GM19025 (cell line): ENCODE measurements at regions not wholly inside any gene's neighbourhood (a gene's known extent, or its start where the extent isn't known, plus 50 kb on each side); places are given as distances from the start of the nearest gene placed in this dataset.
"Not testable (repeated sequence)": the region's sequence is repeated elsewhere in the genome, so short reads cannot be mapped to it uniquely, and the experiment has no call there.

ENCODE experiments used
- ATAC-seq: cut with Tn5 transposase; IDR thresholded peaks from one replicate; pipeline ENCODE4 v1.9.1; 2021; ENCODE audit warnings: mild to moderate bottlenecking, low read depth, moderate library complexity; ENCODE audit not compliant: unreplicated experiment

DNA sequence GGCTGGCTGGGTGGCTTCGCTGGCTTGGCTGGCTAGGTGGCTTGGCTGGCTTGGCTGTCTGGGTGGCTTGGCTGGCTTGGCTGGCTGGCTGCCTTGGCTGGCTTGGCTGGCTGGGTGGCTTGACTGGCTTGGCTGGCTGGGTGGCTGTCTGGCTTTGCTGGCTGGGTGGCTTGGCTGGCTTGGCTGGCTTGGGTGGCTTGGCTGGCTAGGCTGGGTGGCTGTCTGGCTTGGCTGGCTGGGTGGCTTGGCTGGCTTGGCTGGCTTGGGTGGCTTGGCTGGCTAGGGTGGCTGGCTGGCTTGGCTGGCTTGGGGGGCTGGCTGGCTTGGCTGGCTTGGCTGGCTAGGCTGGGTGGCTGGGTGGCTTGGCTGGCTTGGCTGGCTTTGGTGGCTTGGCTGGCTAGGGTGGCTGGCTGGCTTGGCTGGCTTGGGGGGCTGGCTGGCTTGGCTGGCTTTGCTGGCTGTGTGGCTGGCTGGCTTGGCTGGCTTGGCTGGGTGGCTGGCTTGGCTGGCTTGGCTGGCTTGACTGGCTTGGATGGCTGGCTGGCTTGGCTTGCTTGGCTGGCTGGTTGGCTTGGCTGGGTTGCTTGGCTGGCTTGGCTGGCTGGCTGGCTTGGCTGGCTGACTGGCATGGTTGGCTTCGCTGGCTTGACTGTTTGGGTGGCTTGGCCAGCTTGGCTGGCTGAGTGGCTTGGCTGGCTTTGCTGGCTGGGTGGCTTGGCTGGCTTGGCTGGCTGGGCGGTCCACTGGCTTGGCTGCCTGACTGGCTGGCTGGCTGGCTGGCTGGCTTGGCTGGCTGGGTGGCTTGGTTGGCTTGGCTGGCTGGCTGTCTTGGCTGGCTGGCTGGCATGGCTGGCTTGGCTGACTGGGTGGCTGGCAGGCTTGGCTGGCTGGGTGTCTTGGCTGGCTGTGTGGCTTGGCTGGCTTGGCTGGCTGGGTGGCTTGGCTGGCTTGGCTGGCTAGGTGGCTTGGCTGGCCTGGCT lies 436.3 kb downstream of the GOLGA6L6 start:
- not testable (repeated sequence) for ATAC-seq

DNA sequence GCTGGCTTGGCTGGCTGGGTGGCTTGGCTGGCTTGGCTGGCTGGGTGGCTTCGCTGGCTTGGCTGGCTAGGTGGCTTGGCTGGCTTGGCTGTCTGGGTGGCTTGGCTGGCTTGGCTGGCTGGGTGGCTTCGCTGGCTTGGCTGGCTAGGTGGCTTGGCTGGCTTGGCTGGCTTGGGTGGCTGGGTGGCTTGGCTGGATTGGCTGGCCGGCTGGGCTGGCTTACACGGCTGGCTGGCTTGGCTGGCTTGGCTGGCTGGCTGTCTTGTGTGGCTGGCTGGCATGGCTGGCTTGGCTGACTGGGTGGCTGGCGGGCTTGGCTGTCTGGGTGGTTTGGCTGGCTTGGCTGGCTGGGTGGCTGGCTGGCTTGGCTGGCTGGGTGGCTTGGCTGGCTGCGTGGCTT lies 437.0 kb downstream of the GOLGA6L6 start:
- ATAC-seq = not testable (repeated sequence)

- ATAC-seq = not testable (repeated sequence)
Measured at GRCh38 chr15:20102862-20103261, 438.7 kb downstream of the GOLGA6L6 start.

GRCh38 chr15:20102209-20102608 lies 439.4 kb downstream of the GOLGA6L6 start:
- not testable (repeated sequence) for ATAC-seq

DNA sequence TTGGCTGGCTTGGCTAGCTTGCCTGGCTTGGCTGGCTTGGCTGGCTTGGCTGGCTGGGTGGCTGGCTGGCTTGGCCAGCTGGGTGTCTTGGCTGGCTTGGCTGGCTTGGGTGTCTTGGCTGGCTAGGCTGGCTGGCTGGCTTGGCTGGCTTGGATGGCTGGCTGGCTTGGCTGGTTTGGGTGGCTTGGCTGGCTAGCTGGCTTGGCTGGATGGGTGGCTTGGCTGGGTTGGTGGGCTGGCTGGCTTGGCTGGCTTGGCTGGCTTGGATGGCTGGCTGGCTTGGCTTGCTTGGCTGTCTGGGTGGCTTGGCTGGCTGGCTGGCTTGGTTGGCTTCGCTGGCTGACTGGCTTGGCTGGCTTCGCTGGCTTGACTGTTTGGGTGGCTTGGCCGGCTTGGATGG lies 440.3 kb downstream of the GOLGA6L6 start:
- not testable (repeated sequence) for ATAC-seq

DNA sequence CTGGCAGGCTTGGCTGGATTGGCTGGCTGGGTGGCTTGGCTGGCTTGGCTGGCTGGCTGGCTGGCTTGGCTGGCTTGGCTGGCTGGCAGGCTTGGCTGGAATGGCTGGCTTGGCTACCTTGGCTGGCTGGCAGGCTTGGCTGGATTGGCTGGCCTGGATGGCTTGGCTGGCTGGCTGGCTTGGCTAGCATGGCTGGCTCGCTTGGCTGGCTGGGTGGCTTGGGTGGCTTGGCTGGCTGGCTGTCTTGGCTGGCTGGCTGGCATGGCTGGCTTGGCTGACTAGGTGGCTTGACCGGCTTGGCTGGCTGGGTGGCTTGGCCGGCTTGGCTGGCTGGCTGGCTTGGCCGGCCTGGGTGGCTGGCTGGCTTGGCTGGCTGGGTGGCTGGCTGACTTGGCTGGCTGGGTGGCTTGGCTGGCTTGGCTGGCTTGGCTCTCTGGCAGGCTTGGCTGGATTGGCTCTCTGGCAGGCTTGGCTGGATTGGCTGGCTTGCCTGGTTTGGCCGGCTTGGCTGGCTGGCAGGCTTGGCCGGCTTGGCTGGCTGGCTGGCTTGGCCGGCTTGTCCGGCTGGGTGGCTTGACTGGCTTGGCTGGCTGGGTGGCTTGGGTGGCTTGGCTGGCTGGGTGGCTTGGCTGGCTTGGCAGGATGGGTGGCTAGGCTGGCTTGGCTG lies 440.9 kb downstream of the GOLGA6L6 start:
- ATAC-seq = not testable (repeated sequence)

DNA sequence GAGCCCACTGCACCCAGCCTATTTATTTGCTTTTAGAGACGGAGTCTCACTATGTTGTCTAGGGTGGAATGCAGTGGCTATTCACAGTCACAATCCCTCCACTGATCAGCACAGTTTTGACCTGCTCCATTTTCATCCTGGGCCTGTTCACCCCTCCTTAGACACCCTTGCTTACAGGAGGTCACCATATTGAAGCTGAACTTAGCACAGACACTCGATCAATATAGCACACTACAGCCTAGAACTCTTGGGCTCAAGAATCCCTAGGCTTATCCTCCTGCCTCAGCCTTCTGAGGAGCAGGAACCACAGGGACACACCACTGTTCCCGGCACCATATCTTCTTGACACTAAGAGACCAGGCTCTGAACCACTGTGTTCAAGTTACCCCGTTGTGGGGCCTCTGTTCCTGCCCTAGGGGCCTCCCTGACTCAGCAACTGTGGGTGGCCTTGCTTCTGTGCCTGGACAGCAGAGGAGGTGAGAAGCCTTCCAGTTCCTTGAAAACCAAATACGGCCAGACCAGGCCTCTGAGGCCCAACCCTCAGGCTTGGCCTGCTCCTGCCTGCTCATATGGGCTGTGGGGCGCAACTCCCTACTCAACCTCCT lies 445.8 kb downstream of the GOLGA6L6 start:
- not testable (repeated sequence) for ATAC-seq

DNA sequence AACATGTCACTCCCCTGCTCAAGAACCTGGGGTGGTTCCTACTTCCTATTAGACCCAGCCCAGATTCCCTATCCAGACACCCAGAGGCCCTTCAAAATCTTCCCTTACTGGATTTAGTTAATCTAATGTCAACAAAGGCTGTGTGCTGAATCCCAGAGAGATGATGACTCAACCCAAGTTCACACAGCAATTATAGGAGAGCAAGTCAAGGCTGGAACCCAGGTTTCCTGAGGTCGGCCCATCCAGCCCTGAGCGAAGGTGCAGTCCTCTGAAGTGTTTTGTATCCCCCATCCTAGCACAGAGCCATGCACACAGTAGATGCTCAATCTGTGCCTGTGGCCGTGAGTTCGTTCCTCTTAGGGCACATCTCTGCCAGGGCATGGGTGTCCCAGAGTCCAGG lies 452.1 kb downstream of the GOLGA6L6 start:
- ATAC-seq = not testable (repeated sequence)

DNA sequence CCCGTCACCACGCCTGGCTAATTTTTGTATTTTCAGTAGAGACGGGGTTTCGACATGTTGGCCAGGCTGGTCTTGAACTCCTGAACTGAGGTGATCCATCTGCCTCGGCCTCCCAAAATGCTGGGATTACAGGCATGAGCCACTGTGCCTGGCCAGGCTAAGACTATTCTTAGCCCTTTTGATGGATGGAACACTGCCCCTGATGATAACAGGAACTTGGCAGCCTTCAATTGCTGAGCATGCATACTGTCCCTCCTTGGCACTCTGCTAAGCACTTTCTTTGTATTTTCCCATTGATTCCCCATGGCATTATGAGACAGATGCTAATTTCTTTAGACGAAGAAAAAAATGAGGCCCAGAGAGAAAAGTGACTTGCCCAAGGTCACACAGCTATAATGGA lies 457.6 kb downstream of the GOLGA6L6 start:
- not testable (repeated sequence) for ATAC-seq

DNA sequence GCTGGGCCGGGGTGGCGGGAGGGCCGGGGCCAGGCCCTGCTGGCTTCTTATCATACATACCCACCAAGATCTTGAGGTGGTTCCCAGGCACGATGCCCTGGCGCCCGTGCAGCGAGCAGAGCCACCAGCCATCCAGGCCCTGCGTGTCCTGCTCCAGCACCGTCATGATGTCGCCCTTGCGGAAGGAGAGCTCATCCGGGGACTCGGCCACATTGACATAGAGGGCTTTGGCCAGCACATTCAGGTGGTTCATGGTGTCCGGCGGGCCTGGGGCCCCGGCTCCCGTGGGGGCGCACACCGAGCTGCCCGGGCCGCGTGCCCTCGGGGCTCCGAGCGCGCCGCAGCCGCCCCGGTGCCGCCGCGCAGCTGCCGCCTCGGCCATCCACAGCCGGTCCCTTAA lies 467.5 kb downstream of the GOLGA6L6 start:
- not testable (repeated sequence) for ATAC-seq

DNA sequence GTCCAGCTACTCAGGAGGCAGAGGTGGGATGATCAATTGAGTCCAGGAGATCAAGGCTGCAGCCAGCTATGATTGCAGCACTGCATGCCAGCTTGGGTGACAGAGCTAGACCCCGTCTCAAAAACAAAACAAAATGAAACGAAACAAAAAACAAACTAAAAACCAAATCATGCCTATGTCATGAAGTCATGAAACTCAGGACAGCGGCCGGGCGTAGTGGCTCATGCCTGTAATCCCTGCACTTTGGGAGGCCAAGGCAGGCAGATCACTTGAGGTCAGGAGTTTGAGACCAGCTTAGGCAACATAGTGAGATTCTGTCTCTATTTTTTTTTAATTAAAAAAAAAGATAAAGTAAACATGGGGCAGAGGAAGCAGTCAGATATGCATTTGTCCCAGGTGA lies 472.6 kb downstream of the GOLGA6L6 start:
- not testable (repeated sequence) for ATAC-seq

DNA sequence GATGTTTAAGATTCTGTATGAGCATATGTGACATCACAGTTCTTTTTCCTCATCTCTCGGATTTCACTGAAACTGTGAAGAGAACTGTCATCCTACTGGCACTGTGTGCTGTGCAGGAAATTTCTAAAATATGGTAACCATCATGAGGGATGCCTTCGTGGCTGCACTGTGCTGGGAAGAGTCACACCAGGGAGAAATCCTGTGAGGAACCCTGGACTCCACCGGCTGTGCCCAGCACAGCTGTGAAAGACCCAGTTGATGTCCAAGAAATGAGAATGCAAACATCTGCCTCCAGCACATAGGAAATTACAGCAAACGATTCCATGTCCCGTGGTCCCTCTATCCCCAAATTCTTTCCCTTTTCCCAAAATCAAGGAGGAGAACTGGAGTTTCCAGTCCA lies 475.4 kb downstream of the GOLGA6L6 start:
- not testable (repeated sequence) for ATAC-seq

DNA sequence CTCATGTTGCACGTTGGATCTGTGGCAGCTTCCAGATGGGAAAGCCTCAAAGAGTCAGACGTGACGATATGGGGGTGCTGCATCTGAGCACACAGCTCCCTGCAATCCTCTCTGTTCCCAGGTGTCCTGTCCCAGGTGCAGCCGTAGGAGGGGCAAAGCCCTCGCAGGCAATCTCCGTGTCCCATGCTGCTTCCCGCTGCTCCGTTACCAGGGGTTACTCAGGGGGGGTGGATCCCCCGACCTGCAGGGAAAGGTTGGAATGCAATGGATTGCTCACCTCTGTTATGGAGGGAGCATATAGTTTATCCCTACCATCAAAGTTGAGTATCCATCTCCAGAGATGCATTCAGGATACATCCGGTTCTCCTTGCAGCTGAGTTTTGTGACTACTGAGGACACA lies 476.1 kb downstream of the GOLGA6L6 start:
- not testable (repeated sequence) for ATAC-seq

GRCh38 chr15:20063167-20063566 lies 478.4 kb downstream of the GOLGA6L6 start:
- ATAC-seq = not testable (repeated sequence)

DNA sequence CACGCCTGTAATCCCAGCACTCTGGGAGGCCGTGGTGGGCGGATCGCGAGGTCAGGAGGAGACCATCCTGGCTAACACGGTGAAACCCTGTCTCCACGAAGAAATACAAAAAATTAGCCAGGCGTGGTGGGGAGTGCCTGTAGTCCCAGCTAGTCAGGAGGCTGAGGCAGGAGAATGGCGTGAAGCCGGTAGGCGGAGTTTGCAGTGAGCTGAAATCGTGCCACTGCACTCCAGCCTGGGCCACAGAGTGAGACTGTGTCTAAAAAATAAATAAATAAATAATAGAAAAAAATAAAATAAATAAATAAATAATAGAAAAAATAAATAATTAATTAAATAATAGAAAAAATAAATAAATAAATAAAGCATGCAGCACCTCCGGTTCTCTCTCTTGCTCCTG lies 480.8 kb downstream of the GOLGA6L6 start:
- not testable (repeated sequence) for ATAC-seq

DNA sequence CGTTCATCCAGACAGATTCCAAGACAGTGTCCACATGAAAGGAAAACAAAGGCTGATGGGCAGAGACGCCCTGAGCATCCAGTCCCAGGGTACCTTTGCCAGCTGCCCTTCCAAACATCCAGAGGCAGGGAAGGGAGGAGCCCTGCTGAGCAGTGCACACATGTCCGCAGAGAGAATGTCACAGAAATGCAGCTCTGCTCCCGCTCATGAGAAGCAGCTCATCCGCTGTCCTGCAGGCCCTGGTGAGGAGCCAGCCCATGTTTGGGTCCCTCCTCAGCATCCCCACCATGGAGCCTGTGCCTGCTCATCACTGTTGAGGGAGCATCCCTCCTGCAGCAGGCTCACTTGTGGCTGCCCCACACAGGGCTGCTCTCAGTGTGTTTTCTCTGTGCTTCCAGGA lies 484.7 kb downstream of the GOLGA6L6 start:
- not testable (repeated sequence) for ATAC-seq

GRCh38 chr15:20055921-20056320 lies 485.7 kb downstream of the GOLGA6L6 start:
- ATAC-seq = not testable (repeated sequence)

DNA sequence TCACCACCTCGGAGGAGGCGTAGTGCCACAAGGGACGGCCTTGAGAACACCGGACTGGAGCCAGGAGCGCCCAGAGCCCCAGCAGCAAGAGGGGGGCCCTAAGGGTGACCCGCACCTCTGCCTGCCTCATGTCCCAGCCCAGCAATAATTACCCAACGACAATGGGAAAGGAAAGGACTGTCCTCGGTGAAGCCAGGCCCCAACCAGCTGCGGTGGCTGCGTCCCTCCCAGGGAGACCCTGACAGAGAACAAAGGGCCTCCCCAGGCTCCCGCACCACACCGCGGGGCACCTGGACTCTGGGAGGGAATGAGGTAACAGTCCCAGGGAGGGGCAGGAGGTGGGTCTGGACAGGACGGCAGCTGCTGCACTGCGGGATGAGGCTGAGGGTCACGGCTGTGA lies 493.4 kb downstream of the GOLGA6L6 start:
- not testable (repeated sequence) for ATAC-seq

DNA sequence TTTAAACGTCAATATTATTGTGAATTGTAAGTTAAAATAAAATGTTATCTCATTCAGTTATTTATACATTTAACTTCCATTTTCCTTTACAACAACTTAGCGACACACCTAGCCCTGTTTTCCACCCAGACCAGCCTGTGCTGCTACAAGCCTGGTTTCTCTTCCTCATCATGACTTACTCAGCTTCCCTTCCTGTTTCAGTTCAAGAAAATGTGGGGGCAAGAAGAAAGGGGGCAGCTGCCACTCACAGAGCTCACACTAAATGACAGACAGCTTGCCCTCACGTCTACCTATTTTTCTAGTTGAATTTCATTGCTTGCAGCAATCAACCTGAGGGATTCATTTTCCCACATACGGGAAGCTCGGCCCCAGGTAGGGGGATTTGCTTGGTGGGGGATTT lies 496.4 kb downstream of the GOLGA6L6 start:
- ATAC-seq = not testable (repeated sequence)

DNA sequence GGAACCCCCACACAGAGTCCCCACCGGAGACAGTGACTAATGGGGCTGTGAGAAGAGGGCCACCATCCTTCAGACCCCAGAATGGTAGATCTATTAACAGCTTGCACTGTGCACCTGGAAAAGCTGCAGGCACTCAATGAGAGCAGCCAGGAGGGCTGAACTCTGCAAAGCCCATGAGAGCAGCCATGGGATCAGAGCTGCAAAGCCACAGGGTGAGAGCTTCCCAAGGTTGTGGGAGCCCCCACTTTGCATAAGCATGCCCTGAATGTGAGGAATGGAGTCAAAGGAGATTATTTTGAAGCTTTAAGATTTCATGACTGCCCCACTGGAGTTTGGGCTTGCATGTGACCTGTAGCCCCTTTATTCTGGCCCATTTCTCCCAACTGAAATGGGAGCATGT lies 500.9 kb downstream of the GOLGA6L6 start:
- ATAC-seq = not testable (repeated sequence)

- ATAC-seq = not testable (repeated sequence)
Measured at GRCh38 chr15:20025040-20025439, 516.6 kb downstream of the GOLGA6L6 start.
